Activated CD4-positive, alpha-beta T cell treated with anti-CD3 and anti-CD28 coated beads for 36 hours (primary cell): ENCODE measurements at regions not wholly inside any gene's neighbourhood (a gene's known extent, or its start where the extent isn't known, plus 50 kb on each side); places are given as distances from the start of the nearest gene placed in this dataset.
"Not testable (repeated sequence)": the region's sequence is repeated elsewhere in the genome, so short reads cannot be mapped to it uniquely, and the experiment has no call there.

Experiments used
- ATAC-seq: fragments of 200-7000 bp; cut with Tn5 transposase; one replicate; pipeline ENCODE4 v1.10.0; 2021; ENCODE audit warnings: mild to moderate bottlenecking, moderate library complexity
- CTCF ChIA-PET: fragments of 350-600 bp; sonication (Branson Sonifier 250); formaldehyde crosslinking; loops from one replicate; lab custom pipeline; 2021; ENCODE audit warnings: antibody characterized with exemption; lab: Charles Lee
- POLR2A ChIA-PET: fragments of 350-600 bp; sonication (Branson Sonifier 250); formaldehyde crosslinking; loops from one replicate; lab custom pipeline; 2021; ENCODE audit warnings: antibody characterized with exemption, inconsistent platforms; lab: Charles Lee
- DNase-seq: peaks from one replicate; pipeline ENCODE4 v3.0.0-alpha.2; 2020
- H3K27ac Mint-ChIP-seq: one replicate; pipeline ENCODE4 v1.8.0; 2021; ENCODE audit warnings: mixed read lengths
- H3K27me3 Mint-ChIP-seq: one replicate; pipeline ENCODE4 v1.8.0; 2021; ENCODE audit warnings: mixed read lengths
- H3K36me3 Mint-ChIP-seq: one replicate; pipeline ENCODE4 v1.8.0; 2021; ENCODE audit warnings: low read depth, mixed read lengths
- H3K4me1 Mint-ChIP-seq: one replicate; pipeline ENCODE4 v1.8.0; 2021; ENCODE audit warnings: mixed read lengths
- H3K4me3 Mint-ChIP-seq: one replicate; pipeline ENCODE4 v1.8.0; 2021; ENCODE audit warnings: mild to moderate bottlenecking, moderate library complexity, mixed read lengths
- H3K9me3 Mint-ChIP-seq: one replicate; pipeline ENCODE4 v1.8.0; 2021; ENCODE audit warnings: low read depth, mixed read lengths
- intact Hi-C, 2 experiments: fragments of 100-400 bp; cut with DNase I in 1 of 2; cut with micrococcal nuclease in 1 of 2; formaldehyde crosslinking; loops; one replicate each; pipeline versions ENCODE4 v1.14.2 to v1.15.1; 2022 to 2024; cut with DNase I, micrococcal nuclease

- no peaks in the 10 kb centered on the region for H3K27me3 Mint-ChIP-seq
- H3K4me3 Mint-ChIP-seq: no peak overlapping the region
- ATAC-seq (no peak), DNase-seq (no peak)
- H3K27ac Mint-ChIP-seq: no peak overlapping the region
- no peaks in the 10 kb centered on the region for H3K4me1 Mint-ChIP-seq
- H3K36me3 Mint-ChIP-seq: no peaks in the 10 kb centered on the region
- no peaks in the 10 kb centered on the region for H3K9me3 Mint-ChIP-seq
- ChIA-PET POLR2A (no interaction called here), CTCF (no interaction called here)
- intact Hi-C loops: no loop called here
Observed at GRCh38 chr2:138893746-138894145, 113.6 kb upstream of the NXPH2 start.

GRCh38 chr2:138881126-138881525, 100.9 kb upstream of the NXPH2 start:
- Mint-ChIP-seq H3K36me3 (no peaks in the 10 kb centered on the region), H3K27ac (no peak overlapping the region), H3K27me3 (no peaks in the 10 kb centered on the region), H3K4me3 (no peak overlapping the region), H3K4me1 (no peaks in the 10 kb centered on the region), H3K9me3 (no peaks in the 10 kb centered on the region)
- intact Hi-C loops: no loop called here
- POLR2A ChIA-PET: no interaction called here
- ATAC-seq: no peak
- CTCF ChIA-PET: no interaction called here
- no peak for DNase-seq

- intact Hi-C loops: no loop called here
- Mint-ChIP-seq H3K27me3 (no peaks in the 10 kb centered on the region), H3K4me1 (no peaks in the 10 kb centered on the region), H3K4me3 (no peak overlapping the region), H3K27ac (no peak overlapping the region), H3K9me3 (no peaks in the 10 kb centered on the region), H3K36me3 (no peaks in the 10 kb centered on the region)
- DNase-seq (no peak), ATAC-seq (no peak)
- CTCF ChIA-PET: no interaction called here
- POLR2A ChIA-PET: no interaction called here
Observed at GRCh38 chr2:138879931-138880330, 99.7 kb upstream of the NXPH2 start.

- DNase-seq: no peak
Observed at GRCh38 chr2:138877421-138877820, 97.2 kb upstream of the NXPH2 start.

GRCh38 chr2:138874251-138874650, 94.1 kb upstream of the NXPH2 start:
- intact Hi-C loops: no loop called here
- H3K27ac Mint-ChIP-seq: no peak overlapping the region
- no peaks in the 10 kb centered on the region for H3K36me3 Mint-ChIP-seq
- H3K4me1 Mint-ChIP-seq: no peaks in the 10 kb centered on the region
- no peaks in the 10 kb centered on the region for H3K9me3 Mint-ChIP-seq
- DNase-seq (no peak), ATAC-seq (no peak)
- no peak overlapping the region for H3K4me3 Mint-ChIP-seq
- ChIA-PET CTCF (interaction anchor here (1.4 kb wide), 1 partner anchor 11 kb away, joined by 3 read pairs; no protein-coding TSS in a partner anchor), POLR2A (no interaction called here)
- H3K27me3 Mint-ChIP-seq: no peaks in the 10 kb centered on the region

More at GRCh38 chr2:138877421-138877820, 97.2 kb upstream of the NXPH2 start:
- no peaks in the 10 kb centered on the region for H3K36me3 Mint-ChIP-seq
- intact Hi-C loops: no loop called here
- no peaks in the 10 kb centered on the region for H3K9me3 Mint-ChIP-seq
- ChIA-PET POLR2A (no interaction called here), CTCF (no interaction called here)
- H3K27me3 Mint-ChIP-seq: no peaks in the 10 kb centered on the region
- no peaks in the 10 kb centered on the region for H3K4me1 Mint-ChIP-seq
- no peak for ATAC-seq
- H3K27ac Mint-ChIP-seq: no peak overlapping the region
- no peak overlapping the region for H3K4me3 Mint-ChIP-seq

GRCh38 chr2:138872116-138872515, 91.9 kb upstream of the NXPH2 start:
- ATAC-seq, CTCF ChIA-PET, H3K36me3 Mint-ChIP-seq, DNase-seq, H3K4me1 Mint-ChIP-seq, intact Hi-C loops, H3K27me3 Mint-ChIP-seq, H3K4me3 Mint-ChIP-seq, H3K9me3 Mint-ChIP-seq, H3K27ac Mint-ChIP-seq, POLR2A ChIA-PET: not testable (repeated sequence)

- Mint-ChIP-seq H3K27ac (no peak overlapping the region), H3K27me3 (peaks cover 3% of the 10 kb centered on the region), H3K36me3 (no peaks in the 10 kb centered on the region)
Observed at GRCh38 chr2:138871312-138871711, 91.1 kb upstream of the NXPH2 start.

GRCh38 chr2:138867341-138867740, 87.2 kb upstream of the NXPH2 start:
- Mint-ChIP-seq H3K27me3 (peaks cover 3% of the 10 kb centered on the region), H3K9me3 (no peaks in the 10 kb centered on the region), H3K27ac (no peak overlapping the region), H3K36me3 (no peaks in the 10 kb centered on the region), H3K4me3 (no peak overlapping the region), H3K4me1 (no peaks in the 10 kb centered on the region)
- POLR2A ChIA-PET: no interaction called here
- DNase-seq (no peak), ATAC-seq (no peak)
- CTCF ChIA-PET: no interaction called here
- intact Hi-C loops: no loop called here

More at GRCh38 chr2:138871312-138871711, 91.1 kb upstream of the NXPH2 start:
- POLR2A ChIA-PET: no interaction called here
- no peaks in the 10 kb centered on the region for H3K4me1 Mint-ChIP-seq
- intact Hi-C loops: no loop called here
- ATAC-seq (no peak), DNase-seq (no peak)
- no peaks in the 10 kb centered on the region for H3K9me3 Mint-ChIP-seq
- H3K4me3 Mint-ChIP-seq: no peak overlapping the region
- CTCF ChIA-PET: no interaction called here

- CTCF ChIA-PET: no interaction called here
- DNase-seq: no peak
- H3K36me3 Mint-ChIP-seq: no peaks in the 10 kb centered on the region
- H3K27me3 Mint-ChIP-seq: peaks cover 3% of the 10 kb centered on the region
- ATAC-seq: no peak
- intact Hi-C loops: no loop called here
- POLR2A ChIA-PET: no interaction called here
- H3K4me1 Mint-ChIP-seq: no peaks in the 10 kb centered on the region
- no peak overlapping the region for H3K4me3 Mint-ChIP-seq
- H3K9me3 Mint-ChIP-seq: no peaks in the 10 kb centered on the region
- no peak overlapping the region for H3K27ac Mint-ChIP-seq
Observed at GRCh38 chr2:138866797-138867196, 86.6 kb upstream of the NXPH2 start.

- no peaks in the 10 kb centered on the region for H3K9me3 Mint-ChIP-seq
- no peak for DNase-seq
- H3K27me3 Mint-ChIP-seq: no peaks in the 10 kb centered on the region
- ATAC-seq: no peak
- no peaks in the 10 kb centered on the region for H3K4me1 Mint-ChIP-seq
- intact Hi-C loops: no loop called here
- H3K36me3 Mint-ChIP-seq: no peaks in the 10 kb centered on the region
- CTCF ChIA-PET: interaction anchor here (0.6 to 2.0 kb wide), 2 partner anchors 8 to 229 kb away, joined by 3 to 4 read pairs; no protein-coding TSS in a partner anchor
- no peak overlapping the region for H3K4me3 Mint-ChIP-seq
- POLR2A ChIA-PET: no interaction called here
- H3K27ac Mint-ChIP-seq: no peak overlapping the region
Observed at GRCh38 chr2:138853761-138854160, 73.6 kb upstream of the NXPH2 start.

GRCh38 chr2:138853296-138853695, 73.1 kb upstream of the NXPH2 start:
- DNase-seq (no peak), ATAC-seq (no peak)
- no peaks in the 10 kb centered on the region for H3K27me3 Mint-ChIP-seq
- H3K9me3 Mint-ChIP-seq: no peaks in the 10 kb centered on the region
- CTCF ChIA-PET: interaction anchor here (0.6 kb wide), 1 partner anchor 228 kb away, joined by 3 read pairs; no protein-coding TSS in a partner anchor
- no peaks in the 10 kb centered on the region for H3K4me1 Mint-ChIP-seq
- POLR2A ChIA-PET: no interaction called here
- no peaks in the 10 kb centered on the region for H3K36me3 Mint-ChIP-seq
- H3K27ac Mint-ChIP-seq: no peak overlapping the region
- H3K4me3 Mint-ChIP-seq: no peak overlapping the region
- intact Hi-C loops: no loop called here

GRCh38 chr2:138846216-138846821, 66.1 kb upstream of the NXPH2 start:
- intact Hi-C loops: no loop called here
- Mint-ChIP-seq H3K4me3 (no peak overlapping the region), H3K4me1 (no peaks in the 10 kb centered on the region), H3K27me3 (peaks cover 4% of the 10 kb centered on the region), H3K9me3 (no peaks in the 10 kb centered on the region), H3K27ac (no peak overlapping the region), H3K36me3 (no peaks in the 10 kb centered on the region)
- no peak for DNase-seq
- ChIA-PET CTCF (interaction anchor here (0.7 to 1.5 kb wide), 3 partner anchors 8 to 118 kb away, joined by 4 read pairs; no protein-coding TSS in a partner anchor), POLR2A (interaction anchor here (0.5 kb wide), 1 partner anchor 308 kb away, joined by 3 read pairs; no protein-coding TSS in a partner anchor)
- no peak for ATAC-seq
